ENCODE measurements at regions not wholly inside any gene's neighbourhood (a gene's known extent, or its start where the extent isn't known, plus 50 kb on each side); places are given as distances from the start of the nearest gene placed in this dataset.
"Not testable (repeated sequence)": the region's sequence is repeated elsewhere in the genome, so short reads cannot be mapped to it uniquely, and the experiment has no call there.

- no peak for DNase-seq (ENCODE audit: low spot score)
These were observed 74.1 kb upstream of the SH3PXD2B start for GRCh38 chr5:172528440-172528839.

GRCh38 chr5:172527559-172527958 is 73.2 kb upstream of the SH3PXD2B start:
- no peak for DNase-seq (ENCODE audit: low spot score)

GRCh38 chr5:172525996-172526360 is 71.7 kb upstream of the SH3PXD2B start:
- no peak for DNase-seq (ENCODE audit: low spot score)

GRCh38 chr5:172525307-172525995 is 71.1 kb upstream of the SH3PXD2B start:
- DNase-seq (ENCODE audit: low spot score), result no peak

GRCh38 chr5:172524573-172525021 is 70.3 kb upstream of the SH3PXD2B start:
- DNase-seq (ENCODE audit: low spot score), result no peak

- DNase-seq (ENCODE audit: low spot score), result no peak
These were observed 68.9 kb upstream of the SH3PXD2B start for GRCh38 chr5:172523146-172523745.

- DNase-seq (ENCODE audit: low spot score), result no peak
These were observed 67.1 kb upstream of the SH3PXD2B start for GRCh38 chr5:172521338-172521932.

- no peak for DNase-seq (ENCODE audit: low spot score)
These were observed 57.6 kb upstream of the SH3PXD2B start for GRCh38 chr5:172511952-172512351.

- DNase-seq (ENCODE audit: low spot score), result no peak
These were observed 55.1 kb upstream of the SH3PXD2B start for GRCh38 chr5:172509405-172509781.

- no peak for DNase-seq (ENCODE audit: low spot score)
These were observed 54.4 kb upstream of the SH3PXD2B start for GRCh38 chr5:172508471-172509404.

- DNase-seq (ENCODE audit: low spot score), result not testable (repeated sequence)
These were observed 53.2 kb upstream of the SH3PXD2B start for GRCh38 chr5:172507485-172507884.

- no peak for DNase-seq (ENCODE audit: low spot score)
These were observed 52.6 kb upstream of the SH3PXD2B start for GRCh38 chr5:172506921-172507320.

GRCh38 chr5:172506251-172506650 is 51.9 kb upstream of the SH3PXD2B start:
- no peak for DNase-seq (ENCODE audit: low spot score)

- no peak for DNase-seq (ENCODE audit: low spot score)
These were observed 51.5 kb upstream of the SH3PXD2B start for GRCh38 chr5:172505845-172506244.

GRCh38 chr5:172505403-172505759 is 51.1 kb upstream of the SH3PXD2B start:
- no peak for DNase-seq (ENCODE audit: low spot score)

GRCh38 chr5:172504701-172505402 is 50.5 kb upstream of the SH3PXD2B start:
- no peak for DNase-seq (ENCODE audit: low spot score)

- no peak for DNase-seq (ENCODE audit: low spot score)
These were observed 49.8 kb upstream of the SH3PXD2B start for GRCh38 chr5:172503925-172504700.

Measured in LoVo (cell line).